A549 (cell line): ENCODE measurements at regions not wholly inside any gene's neighbourhood (a gene's known extent, or its start where the extent isn't known, plus 50 kb on each side); places are given as distances from the start of the nearest gene placed in this dataset.

ENCODE experiments used
- ATAC-seq, 2 experiments: fragments of 200-7000 bp in 1 of 2; fragments of >200 bp in 1 of 2; cut with Nextera tagmentation in 1 of 2; cut with Tn5 transposase in 1 of 2; 3 replicates each; pipeline versions ENCODE4 v1.8.0 to v1.9.1; 2018 to 2020; ENCODE audit warnings: mild to moderate bottlenecking in 1 of 2, moderate library complexity in 1 of 2
- CTCF ChIA-PET: fragments of 300-600 bp; sonication (Branson Sonifier 250); formaldehyde crosslinking; extraction: SDS; loops from one replicate; lab custom pipeline; 2021; ENCODE audit warnings: antibody characterized with exemption, inconsistent platforms; lab: Yijun Ruan, JAX
- POLR2A ChIA-PET: fragments of 350-600 bp; formaldehyde crosslinking; extraction: SDS; loops from one replicate; lab custom pipeline; 2021; ENCODE audit warnings: antibody characterized with exemption, inconsistent platforms; lab: Yijun Ruan, JAX
- DNase-seq, 2 experiments: peaks; one replicate each; pipeline versions ENCODE4 v3.0.0 to v3.0.0-alpha.2; 2011 to 2016; ENCODE audit warnings: low read depth in 1 of 2, low spot score in 1 of 2
- FAIRE-seq: peaks from 2 replicates; lab custom pipeline; 2011; peaks lifted over from hg19 to GRCh38; lab: Jason Lieb, UNC
- H3K27ac ChIP-seq, 2 experiments: fragments of >200 bp; sonication (Bioruptor Twin); formaldehyde crosslinking; 3 replicates each; pipeline ENCODE4 v1.5.1; 2016 to 2017
- H3K4me1 ChIP-seq: fragments of >200 bp; sonication (Bioruptor Twin); formaldehyde crosslinking; 3 replicates; pipeline ENCODE4 v1.6.1; 2016
- H3K4me2 ChIP-seq: fragments of >200 bp; sonication (Bioruptor Twin); formaldehyde crosslinking; 3 replicates; pipeline ENCODE4 v1.6.1; 2016
- H3K4me3 ChIP-seq: fragments of >200 bp; sonication (Bioruptor Twin); formaldehyde crosslinking; 3 replicates; pipeline ENCODE4 v1.5.1; 2016
- H3K9me3 ChIP-seq: fragments of >200 bp; sonication (Bioruptor Twin); formaldehyde crosslinking; 3 replicates; pipeline ENCODE4 v1.6.1; 2016
- ATOH8 ChIP-seq: fragments of 250-450 bp; sonication (Bioruptor Pico); IDR thresholded peaks from 2 replicates; pipeline ENCODE4 v1.5.0; 2020; ENCODE audit warnings: low read depth, mild to moderate bottlenecking, moderate library complexity
- CBX2 ChIP-seq: fragments of 200-600 bp; sonication (generic); IDR thresholded peaks from 2 replicates; pipeline ENCODE4 v1.6.1; 2016; ENCODE audit warnings: low read depth, mild to moderate bottlenecking, borderline replicate concordance
- CBX8 ChIP-seq: fragments of 200-600 bp; sonication (generic); IDR thresholded peaks from 2 replicates; pipeline ENCODE4 v1.6.1; 2016
- CEBPB ChIP-seq, 2 experiments: fragments of >200 bp in 1 of 2; sonication (Bioruptor Twin) in 1 of 2; formaldehyde crosslinking in 1 of 2; IDR thresholded peaks; 2 replicates each; pipeline ENCODE4 v1.6.1; 2012 to 2016
- CHD2 ChIP-seq: fragments of 150-350 bp; IDR thresholded peaks from 2 replicates; pipeline ENCODE4 v1.6.1; 2014; ENCODE audit warnings: low read length; ENCODE audit not compliant: partially characterized antibody
- EHMT2 ChIP-seq: fragments of 200-600 bp; sonication (generic); IDR thresholded peaks from 2 replicates; pipeline ENCODE4 v1.6.1; 2016; ENCODE audit warnings: antibody characterized with exemption, low read depth, mild to moderate bottlenecking, moderate library complexity
- EP300 ChIP-seq, 2 experiments: fragments of >200 bp; sonication (Bioruptor Twin); formaldehyde crosslinking; IDR thresholded peaks; 2 replicates in 1 of 2; 3 replicates in 1 of 2; pipeline ENCODE4 v1.6.1; 2016 to 2017
- ESRRA ChIP-seq: fragments of 150-350 bp; IDR thresholded peaks from 2 replicates; pipeline ENCODE4 v1.6.1; 2014; ENCODE audit warnings: mild to moderate bottlenecking, low read length, borderline replicate concordance
- FOSB ChIP-seq: fragments of 250-450 bp; sonication (Bioruptor Pico); IDR thresholded peaks from 2 replicates; pipeline ENCODE4 v1.5.0; 2020; ENCODE audit warnings: mild to moderate bottlenecking, moderate library complexity
- FOSL2 ChIP-seq, 2 experiments: fragments of 450-650 bp in 1 of 2; fragments of >200 bp in 1 of 2; sonication (Bioruptor Twin) in 1 of 2; formaldehyde crosslinking; IDR thresholded peaks; 2 replicates each; pipeline versions ENCODE4 v1.5.0 to v1.6.1; 2016 to 2020; ENCODE audit warnings: mild to moderate bottlenecking in 1 of 2, moderate library complexity in 1 of 2
- FOXS1 ChIP-seq: fragments of 250-450 bp; sonication (Bioruptor Pico); IDR thresholded peaks from 2 replicates; pipeline ENCODE4 v1.5.0; 2020; ENCODE audit warnings: mild to moderate bottlenecking, moderate library complexity
- HDAC2 ChIP-seq: fragments of 200-600 bp; sonication (generic); IDR thresholded peaks from 2 replicates; pipeline ENCODE4 v1.6.1; 2016
- HEYL ChIP-seq: fragments of 250-450 bp; sonication (Bioruptor Pico); IDR thresholded peaks from 2 replicates; pipeline ENCODE4 v1.8.0; 2021; ENCODE audit warnings: mild to moderate bottlenecking, moderate library complexity
- JUNB ChIP-seq: fragments of >200 bp; sonication (Bioruptor Twin); formaldehyde crosslinking; IDR thresholded peaks from 2 replicates; pipeline ENCODE4 v1.6.1; 2016
- KDM1A ChIP-seq: fragments of 200-600 bp; sonication (generic); IDR thresholded peaks from 2 replicates; pipeline ENCODE4 v1.6.1; 2016; ENCODE audit warnings: low read depth, mild to moderate bottlenecking
- KDM5A ChIP-seq: fragments of 200-600 bp; sonication (generic); IDR thresholded peaks from 2 replicates; pipeline ENCODE4 v1.6.1; 2016; ENCODE audit warnings: antibody characterized with exemption, mild to moderate bottlenecking
- MAFK ChIP-seq: fragments of 450-650 bp; IDR thresholded peaks from 2 replicates; pipeline ENCODE4 v1.6.1; 2014; ENCODE audit not compliant: partially characterized antibody
- MAX ChIP-seq: IDR thresholded peaks from 2 replicates; pipeline ENCODE4 v1.6.1; 2012
- NFE2L2 ChIP-seq: fragments of 150-350 bp; conservative IDR thresholded peaks from 2 replicates; pipeline ENCODE4 v1.6.1; 2014; ENCODE audit warnings: low read length
- NR3C1 ChIP-seq: fragments of >200 bp; sonication (Bioruptor Twin); formaldehyde crosslinking; IDR thresholded peaks from 3 replicates; pipeline ENCODE4 v1.6.1; 2017
- REST ChIP-seq: fragments of 200-600 bp; sonication (generic); IDR thresholded peaks from 2 replicates; pipeline ENCODE4 v1.6.1; 2016; ENCODE audit warnings: antibody characterized with exemption, mild to moderate bottlenecking, moderate library complexity
- RNF2 ChIP-seq: fragments of 200-600 bp; sonication (generic); IDR thresholded peaks from 2 replicates; pipeline ENCODE4 v1.6.1; 2016; ENCODE audit warnings: low read depth, mild to moderate bottlenecking, antibody characterized with exemption, moderate library complexity, borderline replicate concordance
- TP53 ChIP-seq: fragments of 250-450 bp; sonication (Bioruptor Pico); IDR thresholded peaks from 2 replicates; pipeline ENCODE4 v1.5.0; 2021; ENCODE audit warnings: mild to moderate bottlenecking, moderate library complexity
- ZC3H11A ChIP-seq: fragments of 450-650 bp; IDR thresholded peaks from 2 replicates; pipeline ENCODE4 v1.6.1; 2014; ENCODE audit warnings: antibody characterized with exemption, mild to moderate bottlenecking
- ZFP36 ChIP-seq: fragments of 450-650 bp; IDR thresholded peaks from 2 replicates; pipeline ENCODE4 v1.6.1; 2014; ENCODE audit warnings: borderline replicate concordance; ENCODE audit not compliant: partially characterized antibody
- WGBS: methylation state at CpG from one replicate; pipeline ENCODE4 v1.1.6; 2017; ENCODE audit errors: missing lambda C conversion rate; 5-methylcytosine and 5-hydroxymethylcytosine counted together

GRCh38 chr6:6717953-6718352 lies 129.4 kb downstream of the LY86 start:
- no peak overlapping the region for H3K4me3 ChIP-seq
- H3K4me2 ChIP-seq = no peak overlapping the region
- ChIA-PET POLR2A (no interaction called here), CTCF (interaction anchor here (0.9 to 3.0 kb wide), 4 partner anchors 22 to 525 kb away, joined by 3 to 11 read pairs (median 6); no protein-coding TSS in a partner anchor)
- H3K4me1 ChIP-seq = peaks cover 7% of the 10 kb centered on the region
- no peaks in the 10 kb centered on the region for H3K9me3 ChIP-seq
- no peak overlapping the region for H3K27ac ChIP-seq
- ATAC-seq = no peak
- no peak for DNase-seq
- TF ChIP-seq MAFK = peak; percentile 54
- TF ChIP-seq FOSB (CRISPR knock-in tag) = no peak
- no peak for FAIRE-seq
- WGBS = 64% methylated on average over 2 of the region's 3 CpGs

GRCh38 chr6:6721606-6722005 lies 133.1 kb downstream of the LY86 start:
- CTCF ChIA-PET = interaction anchor here (0.6 to 7.2 kb wide), 8 partner anchors 9 to 554 kb away, joined by 3 to 45 read pairs (median 6); no protein-coding TSS in a partner anchor

GRCh38 chr6:6722195-6722594 lies 133.7 kb downstream of the LY86 start:
- no peaks in the 10 kb centered on the region for H3K9me3 ChIP-seq
- POLR2A ChIA-PET = no interaction called here
- no peak for FAIRE-seq

More at GRCh38 chr6:6721606-6722005, 133.1 kb downstream of the LY86 start:
- no peaks in the 10 kb centered on the region for H3K9me3 ChIP-seq
- TF ChIP-seq ZFP36 (no peak), ATOH8 (no peak), FOSL2 (IDR thresholded peaks at IDR 0.05) (no peak), FOSL2 (CRISPR knock-in tag; IDR thresholded peaks at IDR 0.05) (no peak), MAX (no peak), NFE2L2 (no peak), KDM1A (no peak), HDAC2 (no peak), TP53 (no peak), CEBPB (IDR thresholded peaks at IDR 0.05) (no peak), EHMT2 (no peak), REST (no peak)
- no peak for FAIRE-seq
- H3K4me1 ChIP-seq = peaks cover 8% of the 10 kb centered on the region
- POLR2A ChIA-PET = no interaction called here
- H3K27ac ChIP-seq = no peak overlapping the region
- H3K4me2 ChIP-seq = no peak overlapping the region
- no peak for DNase-seq
- WGBS = 31% methylated on average over 2 of the region's 2 CpGs
- no peak overlapping the region for H3K4me3 ChIP-seq
- no peak for ATAC-seq

More at GRCh38 chr6:6722195-6722594, 133.7 kb downstream of the LY86 start:
- no peak overlapping the region for H3K4me3 ChIP-seq
- TF ChIP-seq ESRRA = no peak
- TF ChIP-seq CBX8 = no peak
- no peak for TF ChIP-seq EHMT2
- TF ChIP-seq MAFK = no peak
- TF ChIP-seq FOSL2 (IDR thresholded peaks at IDR 0.05) = no peak
- no peak for TF ChIP-seq FOSL2 (CRISPR knock-in tag; IDR thresholded peaks at IDR 0.05)
- no peak for TF ChIP-seq RNF2
- TF ChIP-seq JUNB = no peak
- TF ChIP-seq HEYL (CRISPR knock-in tag) = no peak
- TF ChIP-seq NR3C1 = no peak
- TF ChIP-seq EP300 (IDR thresholded peaks at IDR 0.05) = no peak
- TF ChIP-seq CHD2 = no peak
- TF ChIP-seq KDM5A = no peak
- no peak for TF ChIP-seq ZC3H11A
- TF ChIP-seq FOXS1 (CRISPR knock-in tag) = no peak
- no peak for TF ChIP-seq ZFP36
- TF ChIP-seq CBX2 = no peak
- no peak overlapping the region for H3K27ac ChIP-seq
- CTCF ChIA-PET = interaction anchor here (0.6 to 7.2 kb wide), 8 partner anchors 9 to 553 kb away, joined by 3 to 45 read pairs (median 6); no protein-coding TSS in a partner anchor
- no peak for ATAC-seq
- H3K4me1 ChIP-seq = peaks cover 8% of the 10 kb centered on the region
- no peak for DNase-seq
- 77% methylated on average over 5 of the region's 5 CpGs for WGBS
- no peak overlapping the region for H3K4me2 ChIP-seq
